NOMO-1 (cell line): ENCODE measurements at regions not wholly inside any gene's neighbourhood (a gene's known extent, or its start where the extent isn't known, plus 50 kb on each side); places are given as distances from the start of the nearest gene placed in this dataset.
"Not testable (repeated sequence)": the region's sequence is repeated elsewhere in the genome, so short reads cannot be mapped to it uniquely, and the experiment has no call there.

ENCODE experiments used
- DNase-seq, 2 experiments: peaks; one replicate each; lab custom pipeline; 2025; ENCODE audit not compliant: unreplicated experiment in 2 of 2; lab: John Stamatoyannopoulos, UW

DNA sequence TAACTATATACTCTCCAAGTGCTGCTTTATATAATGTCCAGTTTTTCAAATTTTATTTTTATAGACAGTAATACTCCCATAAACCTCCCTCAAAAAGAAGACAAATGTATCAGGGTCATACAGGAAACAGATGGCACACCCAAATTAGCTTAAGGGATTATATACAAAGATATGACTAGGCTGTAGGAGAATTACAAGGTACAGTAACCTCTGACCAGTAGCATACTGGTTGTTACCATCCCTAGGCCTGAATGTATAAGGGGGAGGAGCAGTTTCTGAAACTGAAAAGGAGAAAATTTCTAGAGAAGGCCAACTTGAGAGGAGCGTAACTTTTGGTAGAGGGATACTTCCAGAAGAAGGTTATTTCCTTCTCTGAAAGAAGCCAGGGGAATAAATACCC, 122.6 kb upstream of the NBPF19 start:
- DNase-seq = not testable (repeated sequence)

- DNase-seq = not testable (repeated sequence)
These were observed 120.3 kb upstream of the NBPF19 start for GRCh38 chr1:149354579-149354978.

DNA sequence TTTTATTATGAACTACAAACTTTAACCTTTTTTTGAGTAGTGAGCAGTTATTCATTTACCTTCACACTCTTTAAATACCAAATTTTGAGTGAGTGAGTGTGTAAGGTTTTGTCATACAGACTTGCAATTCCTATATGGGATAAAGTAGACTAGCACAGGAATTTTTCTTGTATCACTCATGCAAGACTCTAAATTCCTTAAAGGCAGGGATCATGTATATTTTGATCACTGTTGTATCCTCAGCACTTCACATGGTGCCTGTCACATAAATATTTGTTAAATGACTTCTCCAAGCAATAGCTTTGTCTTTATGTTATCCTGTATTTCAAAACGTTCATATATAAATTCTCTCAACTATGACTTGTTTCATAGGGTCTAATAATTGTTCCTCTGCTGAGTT, 119.1 kb upstream of the NBPF19 start:
- DNase-seq = not testable (repeated sequence)

DNA sequence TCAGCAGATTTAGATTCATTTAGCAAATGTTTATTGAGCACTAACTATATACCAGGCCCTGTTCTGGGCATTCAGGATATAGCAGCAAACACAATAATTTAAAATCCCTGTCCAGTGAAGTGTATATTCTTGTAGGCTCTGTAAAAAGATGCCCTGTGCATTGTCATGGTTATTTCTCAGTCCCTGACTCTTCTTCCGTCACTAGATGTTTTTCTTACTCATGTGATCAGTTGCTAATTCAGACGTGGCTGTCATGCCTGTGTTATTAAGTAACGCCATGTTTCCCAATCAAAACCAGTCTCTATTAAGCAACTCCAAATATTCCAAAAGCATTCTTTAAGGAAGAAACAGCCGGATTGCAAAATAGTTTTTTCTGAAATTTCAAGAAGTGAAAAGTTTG, 118.7 kb upstream of the NBPF19 start:
- not testable (repeated sequence) for DNase-seq

DNA sequence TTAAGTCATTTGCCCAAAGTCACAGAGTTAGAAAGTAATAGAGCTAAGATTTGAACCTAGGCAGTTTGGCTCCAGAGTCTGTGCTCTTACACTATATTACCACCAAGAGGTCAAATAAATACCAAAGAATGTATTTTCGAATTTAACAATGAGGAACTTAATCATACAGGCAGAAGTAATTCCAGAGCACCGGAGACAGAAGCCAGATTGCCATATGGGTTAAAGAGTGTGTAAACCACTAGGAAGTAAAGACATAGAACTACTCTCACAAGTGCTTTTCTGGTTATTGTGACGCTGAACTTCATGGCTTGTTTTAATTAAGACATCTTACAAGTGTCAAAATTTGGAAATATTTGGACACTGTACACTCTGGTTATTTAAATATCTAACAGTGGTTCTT, 114.5 kb upstream of the NBPF19 start:
- DNase-seq = not testable (repeated sequence)

DNA sequence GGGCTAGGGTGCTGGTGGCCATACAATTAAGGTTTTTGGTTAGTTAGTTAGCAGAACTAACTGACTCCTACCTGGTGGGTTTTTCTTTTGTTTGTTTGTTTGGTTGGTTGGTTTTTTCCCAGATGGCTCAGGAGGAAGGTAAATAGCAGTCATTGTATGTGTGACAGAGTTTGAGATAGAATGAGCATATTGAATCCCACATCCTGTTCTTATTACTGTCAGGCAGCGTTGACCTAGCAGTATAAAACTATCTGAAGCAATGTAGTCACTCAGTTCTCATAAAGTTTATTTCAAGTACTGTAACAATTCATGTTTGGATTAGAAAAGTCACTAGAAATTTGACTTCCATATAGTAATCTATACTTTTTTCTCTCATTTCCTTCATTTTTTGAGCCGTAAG, 113.5 kb upstream of the NBPF19 start:
- DNase-seq = not testable (repeated sequence)

DNA sequence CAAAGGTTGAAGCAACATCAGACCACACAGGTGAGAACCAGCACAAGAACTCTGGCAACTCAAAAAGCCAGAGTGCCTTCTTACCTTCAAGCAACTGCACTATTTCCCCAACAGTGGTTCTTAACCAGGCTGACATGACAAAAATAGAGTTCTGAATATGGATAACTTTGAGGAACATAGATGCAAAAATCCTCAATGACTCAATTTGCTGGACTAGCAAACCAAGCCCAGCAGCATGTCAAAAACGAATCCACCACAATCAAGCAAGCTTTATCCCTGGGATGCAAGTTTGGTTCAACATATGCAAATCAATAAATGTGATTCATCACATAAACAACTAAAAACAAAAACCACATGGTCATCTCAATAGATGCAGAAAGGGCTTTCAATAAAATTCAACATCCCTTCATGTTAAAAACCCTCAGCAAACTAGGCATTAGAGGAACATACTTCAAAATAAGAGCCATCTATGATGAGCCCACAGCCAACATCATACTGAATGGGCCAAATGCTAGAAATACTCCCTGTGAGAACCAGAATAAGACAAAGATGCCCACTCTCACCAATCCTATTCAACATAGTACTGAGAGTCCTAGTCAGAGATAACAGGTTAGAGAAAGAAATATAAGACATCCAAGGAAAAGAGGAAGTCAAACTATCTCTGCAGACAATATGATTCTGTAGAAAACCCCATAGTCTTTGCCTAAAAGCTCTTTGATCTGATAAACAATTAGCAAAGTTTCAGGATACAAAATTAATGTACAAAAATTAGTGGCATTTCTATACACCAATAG, 110.5 kb upstream of the NBPF19 start:
- not testable (repeated sequence) for DNase-seq

DNA sequence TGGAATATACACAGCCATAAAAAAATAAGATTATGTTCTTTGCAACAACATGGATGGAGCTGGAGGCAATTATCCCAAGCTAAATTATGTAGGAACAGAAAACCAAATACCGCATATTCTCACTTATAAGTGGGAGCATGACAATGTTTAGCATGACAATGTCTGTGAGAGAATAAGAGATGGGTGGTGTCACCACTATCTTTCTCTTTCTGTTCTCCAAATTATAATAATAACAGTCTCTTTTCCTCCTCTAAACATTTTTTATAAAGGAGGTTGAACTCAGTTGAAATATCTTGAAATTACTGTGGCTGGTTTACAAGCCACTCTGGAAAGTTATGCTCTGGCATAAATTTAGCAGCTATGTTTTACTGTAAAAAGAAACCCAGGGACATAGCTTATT, 108.4 kb upstream of the NBPF19 start:
- not testable (repeated sequence) for DNase-seq

- not testable (repeated sequence) for DNase-seq
These were observed 107.3 kb upstream of the NBPF19 start for GRCh38 chr1:149367472-149368044.

GRCh38 chr1:149368337-149368736, 106.5 kb upstream of the NBPF19 start:
- DNase-seq = not testable (repeated sequence)

DNA sequence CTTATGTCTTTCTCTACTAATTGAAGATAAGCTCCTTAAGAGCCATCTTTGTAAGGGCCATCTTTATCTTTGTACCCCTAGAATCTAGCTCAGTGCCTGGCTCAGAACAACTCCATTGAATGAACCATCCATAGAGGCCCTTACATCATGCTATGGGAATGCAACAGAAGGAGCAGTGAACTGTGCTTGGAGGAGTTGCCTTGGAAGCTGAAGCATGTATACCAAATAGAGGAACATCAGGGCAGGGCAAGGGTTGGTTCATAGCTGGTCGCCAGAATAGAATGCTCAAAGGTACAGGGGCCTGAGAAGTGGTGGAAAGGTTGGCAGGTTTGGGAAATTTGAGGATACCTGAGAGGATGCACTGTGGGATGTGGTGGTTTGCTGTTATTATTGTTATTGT, 105.8 kb upstream of the NBPF19 start:
- not testable (repeated sequence) for DNase-seq

DNA sequence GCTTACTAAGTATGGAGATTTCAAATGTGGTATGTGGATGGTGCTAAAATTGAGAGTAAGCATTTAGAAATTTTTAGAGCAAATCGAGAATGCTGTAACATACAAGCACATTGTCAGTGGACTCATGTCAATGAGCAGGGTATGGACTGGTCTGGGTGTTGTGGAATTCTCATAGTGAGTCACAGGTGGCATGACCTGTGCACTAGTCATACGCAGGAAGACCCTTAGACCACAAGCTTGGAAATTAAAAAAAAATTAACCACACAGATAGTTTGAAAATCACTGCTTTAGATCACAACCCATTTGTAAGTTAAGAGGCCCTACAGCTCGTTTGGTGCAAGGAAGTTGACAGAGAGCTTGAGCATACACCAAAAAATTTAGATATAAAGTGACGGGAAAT, 102.9 kb upstream of the NBPF19 start:
- DNase-seq = not testable (repeated sequence)

DNA sequence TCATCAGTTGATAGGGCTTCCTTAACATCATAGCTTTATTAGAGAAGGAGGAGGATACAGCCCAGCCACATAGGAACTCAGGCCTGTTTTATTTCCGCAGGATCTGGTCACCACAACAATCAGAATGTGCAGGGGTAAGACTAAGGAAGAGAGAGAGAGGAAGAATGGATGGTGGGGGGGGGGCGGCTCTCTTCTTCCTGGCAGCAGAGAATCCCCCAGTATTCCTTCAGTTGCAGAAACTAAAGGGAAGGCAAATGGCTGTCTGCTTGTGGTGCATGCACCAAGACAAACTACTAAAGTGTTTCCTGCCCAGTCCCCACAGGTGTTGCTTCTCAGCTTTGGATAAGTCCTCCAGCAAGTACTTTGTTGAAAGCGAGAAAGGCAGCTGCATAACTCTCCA, 96.4 kb upstream of the NBPF19 start:
- not testable (repeated sequence) for DNase-seq

DNA sequence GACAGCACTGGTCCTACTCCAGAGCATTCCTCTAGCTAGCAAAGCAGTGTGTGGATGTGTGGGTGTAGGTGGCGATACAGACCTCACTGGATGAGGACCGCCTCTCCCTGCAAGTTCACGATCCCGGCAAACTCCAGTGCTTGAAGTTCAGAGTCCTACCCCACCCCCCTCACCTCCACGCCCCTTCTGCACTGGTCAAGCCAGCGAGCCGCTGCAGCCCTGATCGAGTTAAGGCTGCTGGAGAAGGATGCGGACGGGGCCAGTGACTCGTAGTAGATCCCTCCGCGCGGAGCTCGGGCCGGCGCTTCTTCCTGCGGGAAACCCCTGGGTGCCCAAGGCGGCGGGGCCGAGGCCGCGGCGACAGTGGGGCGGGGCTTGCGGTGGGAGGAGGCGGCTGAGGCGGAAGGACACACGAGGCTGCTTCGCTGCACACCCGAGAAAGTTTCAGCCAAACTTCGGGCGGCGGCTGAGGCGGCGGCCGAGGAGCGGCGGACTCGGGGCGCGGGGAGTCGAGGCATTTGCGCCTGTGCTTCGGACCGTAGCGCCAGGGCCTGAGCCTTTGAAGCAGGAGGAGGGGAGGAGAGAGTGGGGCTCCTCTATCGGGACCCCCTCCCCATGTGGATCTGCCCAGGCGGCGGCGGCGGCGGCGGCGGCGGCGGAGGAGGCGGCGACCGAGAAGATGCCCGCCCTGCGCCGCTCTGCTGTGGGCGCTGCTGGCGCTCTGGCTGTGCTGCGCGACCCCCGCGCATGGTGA, 84.5 kb upstream of the NBPF19 start:
- DNase-seq = peak; percentile 23 to 62

DNA sequence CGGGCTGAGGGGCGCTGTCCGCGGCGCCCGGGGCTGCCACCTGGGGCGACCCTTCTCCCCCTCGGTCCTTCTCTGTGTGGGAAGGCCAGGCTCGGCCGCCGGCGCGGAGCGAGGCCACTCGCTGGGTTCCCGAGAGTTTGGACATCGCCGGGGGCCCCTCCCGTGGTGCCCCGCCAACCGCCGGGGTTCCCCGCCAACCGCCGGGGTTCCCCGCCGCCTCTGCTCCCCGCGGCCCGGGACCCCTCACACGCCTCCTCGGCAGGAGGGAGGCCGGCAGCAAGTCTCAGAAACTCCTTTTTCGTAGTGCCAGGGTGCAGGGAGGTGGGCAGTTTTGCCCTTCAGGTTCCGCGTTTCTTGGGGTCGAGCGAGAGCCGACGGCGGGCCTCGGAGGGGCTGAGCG, 83.9 kb upstream of the NBPF19 start:
- DNase-seq = not testable (repeated sequence)

GRCh38 chr1:149395802-149396201, 79.0 kb upstream of the NBPF19 start:
- not testable (repeated sequence) for DNase-seq

DNA sequence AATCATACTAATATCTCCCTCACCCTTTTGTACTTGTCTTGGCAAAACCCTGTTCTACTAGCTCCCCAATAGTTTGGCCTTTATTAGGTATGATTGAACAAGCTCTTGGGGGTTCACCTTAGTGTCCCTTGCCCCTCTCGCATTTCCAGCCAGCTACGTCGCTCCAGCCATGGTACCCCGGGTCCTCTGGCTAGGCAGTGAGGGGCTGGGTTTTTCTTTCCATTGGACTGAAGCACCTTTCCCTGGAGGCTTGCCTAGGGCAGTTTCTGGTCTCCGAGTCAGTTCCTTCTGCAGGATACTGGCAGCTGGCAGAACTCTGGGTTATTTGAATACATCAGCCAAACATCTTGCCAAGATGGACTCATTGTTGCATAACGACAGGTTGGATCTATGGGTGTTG, 76.3 kb upstream of the NBPF19 start:
- DNase-seq = not testable (repeated sequence)

- DNase-seq = not testable (repeated sequence)
These were observed 66.4 kb upstream of the NBPF19 start for GRCh38 chr1:149408404-149408803.

GRCh38 chr1:149415373-149415772, 59.5 kb upstream of the NBPF19 start:
- DNase-seq = not testable (repeated sequence)

- DNase-seq = not testable (repeated sequence)
These were observed 56.1 kb upstream of the NBPF19 start for GRCh38 chr1:149418782-149419181.

DNA sequence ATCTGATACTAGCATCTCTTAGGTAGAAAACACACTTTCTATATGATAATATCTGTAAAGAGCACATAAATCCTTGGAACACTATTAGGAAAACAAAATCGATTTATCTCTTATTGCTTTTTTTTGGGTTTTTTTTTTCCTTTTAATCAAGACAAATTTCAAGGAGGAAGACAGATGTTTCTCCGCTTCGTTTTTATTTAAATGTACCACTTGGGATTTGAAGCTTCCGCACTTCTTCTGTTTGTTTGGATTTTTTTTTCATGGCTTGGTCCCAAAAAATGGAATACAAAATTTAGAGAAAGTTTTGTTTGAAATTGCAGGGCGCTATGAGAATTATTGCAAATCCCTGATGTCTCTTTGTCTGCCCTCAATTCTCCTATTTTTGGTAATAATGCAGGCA, 51.7 kb upstream of the NBPF19 start:
- not testable (repeated sequence) for DNase-seq
